Midbrain (tissue), 1 donor: ENCODE measurements at regions not wholly inside any gene's neighbourhood (a gene's known extent, or its start where the extent isn't known, plus 50 kb on each side); places are given as distances from the start of the nearest gene placed in this dataset.
"Not testable (repeated sequence)": the region's sequence is repeated elsewhere in the genome, so short reads cannot be mapped to it uniquely, and the experiment has no call there.

Source experiments
- DNase-seq: peaks from one replicate; lab custom pipeline; 2025; lab: John Stamatoyannopoulos, UW

DNA sequence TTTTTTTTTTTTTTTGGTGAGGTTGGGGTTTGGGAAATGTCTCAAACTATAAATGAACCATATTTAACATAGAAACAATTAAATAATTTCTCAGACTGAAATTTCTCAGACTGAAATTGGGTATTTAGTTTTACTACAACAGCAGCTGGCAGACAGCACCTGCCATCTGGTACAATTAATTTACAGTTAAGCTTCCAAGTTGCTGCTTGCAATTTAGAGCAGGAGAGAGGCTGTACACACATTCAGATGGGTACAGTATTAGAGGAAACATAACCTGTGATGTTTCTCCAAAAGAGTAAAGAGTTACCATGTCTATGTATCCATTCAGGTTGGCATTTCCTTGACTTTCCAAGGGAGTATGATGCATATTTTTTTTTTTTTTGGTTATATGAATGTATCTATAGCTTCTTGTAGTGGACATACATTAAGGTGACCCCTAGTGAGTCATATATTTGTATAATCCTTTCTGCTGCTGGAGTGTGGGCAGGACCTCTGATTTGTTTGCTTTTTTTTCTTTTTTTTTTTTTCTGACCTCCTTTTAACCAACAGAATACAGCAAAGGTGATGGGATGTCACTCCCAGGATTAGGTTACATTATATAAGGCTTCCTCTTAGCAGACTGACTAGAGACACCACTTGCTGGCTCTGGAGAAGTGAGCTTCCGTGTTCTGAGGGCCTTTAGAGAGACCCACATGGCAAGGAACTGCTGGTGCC is 201.7 kb downstream of the PTH2R start:
- no peak for DNase-seq

DNA sequence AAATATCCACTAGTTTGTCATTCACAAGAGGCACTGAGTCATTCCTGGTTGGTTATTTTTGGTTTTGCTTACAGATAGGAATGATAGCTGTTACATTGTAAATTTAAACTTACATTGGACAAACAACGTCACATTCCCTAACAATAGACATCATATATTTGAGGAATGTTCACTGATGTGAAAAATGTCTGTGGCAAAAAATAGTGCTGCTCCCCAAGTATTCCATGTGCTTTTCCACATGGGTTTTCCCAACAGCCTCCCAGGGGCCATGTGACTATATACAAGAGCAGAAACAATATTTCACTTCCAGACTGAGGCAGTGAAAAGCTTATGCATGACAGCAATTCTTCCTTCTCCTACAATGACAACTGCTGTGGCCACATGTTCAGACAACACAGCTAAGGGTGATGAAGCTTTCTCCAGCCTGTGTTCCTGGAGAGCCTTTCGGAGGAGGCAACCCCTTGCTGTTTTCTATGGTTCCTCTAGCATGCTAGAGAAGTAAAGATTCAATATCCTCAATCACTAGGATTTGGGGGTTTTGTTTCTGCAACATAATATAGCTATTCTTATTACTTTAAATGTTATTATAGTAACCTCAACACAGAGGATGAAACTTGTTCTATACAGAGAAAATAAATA is 202.7 kb downstream of the PTH2R start:
- DNase-seq = no peak

DNA sequence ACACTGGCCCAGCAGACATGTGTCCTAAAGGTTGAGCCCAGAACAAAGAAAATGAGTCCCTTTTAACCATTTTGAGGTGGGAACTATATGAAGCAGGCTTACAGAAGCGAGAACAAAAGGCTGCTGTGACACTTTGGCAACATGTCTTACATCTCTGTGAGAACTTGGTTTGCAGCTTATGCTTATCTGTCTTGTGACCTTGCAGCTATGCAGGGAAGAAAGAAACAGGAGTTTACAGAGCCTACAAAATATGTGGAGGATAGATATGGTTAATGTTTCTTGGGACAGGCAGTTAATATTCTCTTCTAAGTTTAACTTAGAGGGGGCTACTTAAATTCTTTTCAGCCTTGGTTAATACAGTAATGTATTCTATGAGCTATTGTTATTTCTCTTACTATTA is 209.1 kb downstream of the PTH2R start:
- not testable (repeated sequence) for DNase-seq

DNA sequence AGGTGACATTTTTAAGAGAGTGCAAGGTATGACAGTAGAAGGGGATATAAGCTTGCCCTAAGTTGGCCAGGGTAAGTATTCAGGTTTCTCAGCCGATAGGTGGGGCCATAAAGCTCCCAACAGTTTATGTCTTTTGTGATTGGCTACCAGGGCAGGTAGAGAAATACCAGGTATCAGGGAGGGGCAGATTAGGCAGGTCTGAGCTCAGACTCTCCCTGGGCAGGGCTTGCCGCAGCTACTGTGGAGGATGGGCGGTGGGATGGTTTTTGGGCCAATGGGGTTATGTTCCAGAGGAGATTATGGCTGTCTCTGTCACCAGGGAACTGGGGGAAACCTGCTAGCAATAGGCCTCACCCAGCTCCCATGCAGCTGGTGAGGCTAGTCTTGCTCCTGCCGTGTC is 211.6 kb downstream of the PTH2R start:
- DNase-seq = no peak

DNA sequence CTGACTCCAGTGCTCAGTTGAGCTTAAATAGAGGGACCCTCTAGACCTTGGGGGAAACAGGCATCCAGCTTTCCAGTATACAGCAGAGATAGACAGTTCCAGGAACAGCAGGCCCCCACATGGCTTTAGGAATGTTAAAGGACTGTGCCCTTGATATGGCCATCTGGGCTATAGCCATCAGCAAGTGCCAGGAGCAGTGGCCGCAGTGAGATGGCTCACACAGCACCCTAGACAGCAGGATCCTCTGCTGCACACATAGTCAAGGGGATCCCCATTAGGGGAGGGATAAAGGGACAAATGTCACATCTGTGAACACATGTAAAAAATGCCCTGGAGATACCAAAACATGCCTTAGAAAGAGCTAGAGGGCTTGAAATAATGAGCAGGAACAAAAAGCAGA is 213.4 kb downstream of the PTH2R start:
- DNase-seq = no peak

DNA sequence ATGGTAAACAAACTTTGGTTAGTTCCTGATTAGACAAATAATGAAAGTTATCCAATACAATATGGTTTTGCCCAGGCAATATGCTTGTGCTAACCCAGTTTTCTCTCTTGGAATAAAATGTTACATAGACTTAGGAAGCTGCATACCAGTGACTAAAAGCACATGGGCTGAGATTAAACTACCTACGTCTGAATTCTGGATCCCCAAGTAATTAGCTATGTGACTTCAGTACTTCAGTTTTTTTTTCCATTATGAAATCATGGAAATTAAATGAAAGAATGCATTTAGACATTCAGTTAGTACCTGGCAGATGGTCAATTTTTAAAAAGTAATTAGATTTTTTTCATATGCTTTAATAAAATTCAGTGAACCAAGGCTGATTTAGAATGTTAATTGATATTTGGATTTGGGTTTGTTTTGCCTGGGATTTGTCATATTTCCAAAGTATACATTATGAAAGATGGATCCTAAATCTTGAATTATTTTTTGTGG is 213.9 kb downstream of the PTH2R start:
- DNase-seq = no peak

DNA sequence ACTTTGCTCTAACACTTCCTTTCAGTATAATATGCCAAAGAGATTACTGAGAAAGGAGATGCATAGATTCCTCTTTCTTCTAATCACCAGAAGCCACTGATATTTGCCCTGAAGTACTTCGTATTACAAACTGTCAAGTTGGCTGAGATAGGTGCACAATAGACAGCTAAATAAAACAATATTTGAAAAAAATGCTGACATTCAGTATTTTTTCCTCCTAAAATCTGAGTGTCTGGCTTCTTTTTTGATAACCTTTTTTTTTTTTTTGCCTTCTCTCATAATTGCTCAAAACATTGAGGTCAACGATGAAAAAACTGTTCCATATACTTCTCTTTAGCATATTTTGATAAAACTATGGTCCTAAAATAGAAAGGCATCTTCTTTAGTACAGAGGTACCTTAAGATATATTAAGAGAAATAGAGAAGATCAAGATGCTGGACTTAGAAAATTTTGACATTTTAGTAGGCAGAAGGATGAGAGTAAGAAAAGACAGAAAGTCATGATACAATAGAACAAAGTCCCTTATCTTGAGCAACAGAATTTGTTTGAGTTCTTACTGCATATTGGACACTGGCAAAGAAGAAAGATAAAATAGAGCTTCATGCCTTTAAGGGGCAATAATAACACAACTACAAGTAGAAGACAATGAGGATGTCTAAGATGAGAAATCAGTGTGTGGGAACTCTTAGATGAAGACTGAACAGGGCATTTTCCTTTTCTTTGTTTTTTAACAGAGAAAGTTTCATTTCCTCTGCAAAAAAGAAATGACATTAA is 220.7 kb downstream of the PTH2R start:
- no peak for DNase-seq

DNA sequence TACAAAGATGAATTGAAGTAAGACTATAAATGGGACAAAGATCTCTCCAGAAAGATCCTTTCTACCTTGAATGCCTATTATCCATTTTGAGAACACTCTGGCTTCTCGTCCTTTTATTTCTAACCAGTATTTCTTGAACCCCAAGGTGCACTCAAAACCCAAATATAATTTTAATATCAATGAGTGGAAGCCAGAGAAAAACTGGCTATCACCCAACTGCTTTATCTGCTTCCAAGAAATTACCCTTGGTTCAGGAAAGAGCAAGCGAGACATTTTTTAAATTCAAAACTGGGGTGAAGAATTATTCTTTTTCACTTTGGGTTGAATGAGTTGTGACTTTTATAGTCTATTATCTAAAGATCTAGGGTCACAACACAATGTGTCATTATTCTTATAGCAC is 221.3 kb downstream of the PTH2R start:
- DNase-seq = no peak

DNA sequence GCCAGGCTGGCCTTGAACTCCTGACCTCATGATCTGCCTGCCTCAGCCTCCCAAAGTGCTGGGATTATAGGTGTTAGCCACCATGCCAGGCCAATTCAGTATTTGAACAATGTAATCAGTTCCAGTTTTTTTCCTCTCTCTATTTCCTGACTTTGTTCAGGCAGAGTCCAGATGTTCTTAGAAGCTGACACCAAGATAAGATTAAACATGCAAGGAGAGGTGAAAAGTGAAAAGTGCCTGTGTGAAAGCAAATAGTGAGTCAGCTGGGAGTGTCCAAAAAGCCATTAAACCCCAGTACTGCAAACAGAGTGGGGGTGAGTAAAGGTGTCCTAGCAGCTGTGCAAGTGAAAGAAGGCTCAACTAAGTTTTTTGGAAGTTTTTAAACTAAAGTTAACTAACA is 231.5 kb downstream of the PTH2R start:
- DNase-seq = no peak

DNA sequence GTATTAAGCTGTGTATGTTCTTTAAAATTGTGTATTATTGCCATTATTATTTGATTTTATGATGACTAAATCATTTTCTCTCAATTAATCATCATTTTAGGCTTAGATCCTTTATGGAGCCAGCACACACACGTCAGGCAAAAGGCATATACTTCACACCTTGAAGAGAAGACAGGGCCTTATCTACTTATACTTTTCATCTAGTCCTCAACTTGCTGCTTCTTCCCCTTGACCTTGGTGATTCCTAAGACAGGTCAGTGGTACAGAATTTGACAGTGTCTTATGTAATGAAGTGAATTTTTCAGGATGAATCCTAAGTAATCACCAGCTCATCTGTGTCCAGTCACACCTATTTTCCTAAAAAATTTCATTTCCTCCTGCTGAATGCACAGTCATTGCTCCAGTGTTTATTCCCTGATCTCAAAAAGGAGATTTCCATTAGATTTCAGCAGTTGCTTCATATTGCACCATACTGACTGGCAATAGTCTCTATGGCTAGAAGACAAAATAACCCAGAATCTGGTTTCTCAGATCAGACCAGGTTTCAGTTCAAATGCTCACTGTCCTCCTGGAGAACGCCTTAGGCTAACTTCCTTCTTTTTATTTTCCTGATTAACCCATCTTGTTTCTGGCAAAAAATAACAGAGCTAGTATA is 235.7 kb downstream of the PTH2R start:
- no peak for DNase-seq

DNA sequence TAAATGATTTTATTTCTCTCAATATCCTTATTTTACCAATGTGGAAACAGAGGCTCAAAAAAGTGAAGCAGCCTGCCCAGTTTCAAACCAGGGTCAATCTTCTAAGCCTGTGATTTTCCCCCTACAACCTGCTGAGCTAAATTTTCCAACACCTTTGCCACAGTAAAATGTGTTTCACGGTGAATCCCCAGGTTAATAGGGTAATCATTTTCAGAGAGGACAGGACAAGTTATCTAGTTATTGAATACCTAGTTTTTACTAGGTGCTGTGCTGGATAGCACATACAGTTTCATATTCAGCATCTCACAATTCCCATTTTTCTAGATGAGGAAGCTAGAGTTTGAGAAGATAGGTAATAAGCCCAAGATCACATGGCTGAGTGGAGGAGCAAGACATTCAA is 236.6 kb downstream of the PTH2R start:
- DNase-seq = no peak

DNA sequence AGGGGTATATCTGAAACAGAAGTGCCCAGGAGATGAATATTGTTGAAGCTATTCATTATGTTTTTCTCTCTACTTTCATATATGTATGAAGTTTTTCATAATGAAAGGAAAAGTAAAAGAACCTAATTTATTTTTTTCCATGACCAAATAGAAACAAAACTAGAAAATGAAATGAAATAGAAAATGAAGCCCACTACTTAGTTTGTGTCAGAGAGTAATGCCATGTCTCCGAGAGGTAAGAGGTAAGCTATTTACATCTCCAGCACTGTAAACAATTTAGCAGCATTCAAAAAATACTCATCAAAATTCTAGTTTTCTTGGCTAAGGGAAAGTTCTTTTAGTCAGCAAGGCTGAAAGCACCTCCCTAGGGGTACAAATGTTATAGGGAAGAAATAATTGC is 238.6 kb downstream of the PTH2R start:
- DNase-seq = no peak

DNA sequence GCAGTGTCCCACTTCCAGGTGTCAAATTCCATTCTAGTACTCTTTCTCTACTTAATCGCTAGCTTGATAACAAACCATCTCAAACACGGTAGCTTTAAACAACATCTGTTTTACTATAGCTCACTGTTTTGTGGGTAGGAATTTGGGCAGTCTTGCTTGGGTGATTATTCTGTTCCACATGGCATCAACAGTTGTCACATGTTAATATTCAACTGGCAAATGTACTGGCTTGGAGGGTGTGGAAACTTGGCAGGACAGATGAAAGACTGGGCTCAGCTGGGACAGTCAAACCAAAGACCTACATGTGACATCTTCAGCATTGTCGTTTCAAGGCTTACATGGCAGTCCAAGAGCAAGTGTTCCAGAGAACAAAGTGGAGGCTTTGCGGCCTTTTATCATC is 241.8 kb downstream of the PTH2R start:
- no peak for DNase-seq

DNA sequence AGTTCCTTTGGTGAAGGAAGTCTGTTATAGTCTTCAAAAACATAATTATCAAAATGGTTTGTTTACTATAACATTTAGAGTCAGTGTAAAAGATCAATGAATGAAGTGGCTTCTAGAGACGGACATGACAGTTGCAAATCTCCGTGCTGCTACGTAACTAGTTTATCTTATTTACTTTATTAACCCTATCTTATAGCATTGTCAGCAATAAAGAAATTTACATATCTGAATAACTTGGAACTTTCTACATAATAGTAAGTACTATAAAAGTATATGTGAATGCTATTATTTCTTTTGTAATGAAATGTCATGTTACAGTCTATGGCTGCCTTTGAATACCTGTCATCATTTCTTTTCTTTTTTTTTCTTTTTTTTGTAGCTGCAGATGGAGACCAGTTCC is 246.8 kb downstream of the PTH2R start:
- DNase-seq = no peak

DNA sequence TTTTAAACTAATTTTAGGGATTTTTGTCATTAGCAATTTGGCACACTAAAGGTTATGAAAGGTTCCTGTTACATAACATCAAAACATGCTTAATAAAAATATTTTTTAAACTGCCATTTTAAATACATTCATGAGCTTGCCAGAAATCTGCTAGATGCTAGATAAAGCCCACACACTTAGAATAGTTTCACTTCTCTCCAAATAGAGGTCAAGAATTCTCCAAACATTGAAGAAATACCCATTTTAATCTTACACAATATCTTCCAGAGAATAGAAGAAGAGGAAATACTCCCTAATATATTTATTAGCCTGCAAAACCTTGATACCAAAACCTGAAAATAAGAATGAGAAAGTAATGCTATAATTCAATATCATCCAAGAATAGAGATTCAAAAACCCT is 247.5 kb downstream of the PTH2R start:
- no peak for DNase-seq

DNA sequence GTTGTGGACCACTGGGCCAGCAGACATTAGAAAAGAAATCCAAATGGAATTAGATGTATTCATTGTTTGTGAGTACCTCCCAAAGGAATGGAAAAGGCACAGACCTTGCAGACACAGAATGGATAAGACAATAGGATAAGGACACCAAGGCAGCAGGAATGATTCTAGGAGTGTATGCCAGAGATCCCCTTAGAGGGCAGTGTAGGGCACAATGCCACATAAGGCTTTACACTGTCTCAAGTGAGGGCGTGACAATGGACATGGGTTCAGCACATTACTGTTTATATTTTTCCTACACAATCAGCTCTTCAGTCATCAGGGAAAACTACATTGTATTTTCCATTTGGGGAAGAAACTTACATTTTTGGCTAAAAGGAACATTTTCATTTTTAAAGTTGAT is 250.9 kb downstream of the PTH2R start:
- DNase-seq = no peak

DNA sequence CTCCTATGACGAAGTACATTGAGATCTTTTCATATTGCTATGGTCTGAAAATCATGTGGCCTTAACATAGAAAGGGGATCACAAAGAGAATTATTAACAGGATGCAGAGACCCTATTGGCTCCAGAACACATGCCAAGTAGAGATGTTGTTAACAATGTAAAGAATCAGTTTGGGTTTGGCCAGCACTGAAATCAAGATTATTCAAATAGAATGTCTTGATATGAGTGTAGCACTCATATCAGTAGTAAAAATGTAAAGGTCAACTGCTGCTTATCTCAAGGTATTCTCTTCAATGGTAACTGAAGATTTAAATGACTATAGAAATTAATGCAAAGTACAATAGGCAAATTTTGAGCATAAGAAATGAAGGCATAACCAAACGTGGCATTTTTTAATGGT is 262.8 kb downstream of the PTH2R start:
- no peak for DNase-seq

DNA sequence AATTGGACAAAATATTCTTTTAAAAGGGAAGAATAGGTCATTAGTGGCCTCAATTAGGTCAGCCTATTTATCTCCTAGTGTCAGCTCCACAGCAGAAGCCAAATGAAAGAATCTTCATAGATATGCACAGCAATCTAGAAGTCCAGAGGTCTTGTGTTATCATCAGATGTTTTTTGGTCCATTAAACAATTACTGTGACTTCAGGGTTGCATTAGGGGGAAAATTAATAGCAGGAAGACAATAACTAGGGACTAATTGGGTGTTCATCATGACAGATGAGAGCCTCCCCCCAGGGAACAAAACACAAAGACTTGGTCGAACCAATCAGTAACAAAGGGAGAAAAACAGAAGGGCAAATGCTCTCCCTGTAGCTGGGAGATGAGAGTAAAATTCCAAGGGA is 264.7 kb downstream of the PTH2R start:
- no peak for DNase-seq

DNA sequence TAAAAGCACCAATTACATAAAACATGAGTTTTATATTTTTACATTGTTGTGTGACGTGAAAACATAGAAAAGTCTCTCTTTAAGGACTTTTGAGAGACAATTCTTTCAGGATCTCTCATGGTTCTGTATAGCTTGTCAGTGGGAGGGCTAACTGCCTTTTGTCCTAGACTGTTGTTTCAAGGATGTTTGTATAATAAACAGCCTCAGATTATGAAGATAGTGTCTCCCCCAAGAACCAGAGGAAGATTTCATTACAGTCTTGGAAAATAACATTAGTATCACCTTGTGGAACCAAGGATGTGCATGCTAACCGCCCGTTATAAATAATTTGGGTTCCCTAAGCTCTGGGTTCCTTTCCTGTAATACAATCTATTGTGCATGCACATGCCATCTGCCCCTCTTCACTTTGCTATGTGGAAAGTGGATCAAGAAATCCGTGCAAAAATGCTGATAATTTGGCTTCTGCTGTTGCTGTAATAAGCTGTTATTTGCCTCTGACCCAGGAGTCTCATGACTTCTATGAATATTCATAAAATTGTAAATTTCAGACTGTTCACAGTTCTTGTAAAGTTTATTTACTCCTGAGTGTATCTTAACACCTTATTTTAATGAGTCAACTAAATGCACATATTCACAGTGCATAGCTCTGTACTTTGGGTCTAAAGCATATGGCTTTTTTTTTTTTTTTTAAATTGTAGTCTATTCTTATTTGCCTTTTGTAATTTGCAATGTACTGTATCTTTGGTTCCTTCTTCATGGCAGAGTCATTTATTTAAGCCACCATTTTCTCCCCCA is 265.5 kb downstream of the PTH2R start:
- DNase-seq = no peak

DNA sequence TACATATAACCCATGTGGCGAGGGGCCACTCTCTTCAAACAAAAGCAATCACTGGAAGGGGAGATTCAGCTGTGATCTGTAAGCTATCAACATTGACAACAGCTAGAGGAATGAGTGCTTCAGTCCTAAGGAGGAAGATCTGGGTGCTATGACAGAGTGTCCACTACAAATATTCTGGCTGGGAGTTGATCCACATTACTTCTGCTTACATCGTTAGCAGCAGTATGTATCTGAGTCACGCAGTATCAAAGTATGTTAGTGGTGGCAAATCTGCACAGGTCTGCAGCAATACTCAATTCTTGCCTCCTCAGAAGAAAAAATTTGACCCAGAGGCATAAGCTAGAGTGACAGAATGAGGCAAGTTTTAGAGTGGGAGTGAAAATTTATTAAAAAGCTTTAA is 267.0 kb downstream of the PTH2R start:
- no peak for DNase-seq

DNA sequence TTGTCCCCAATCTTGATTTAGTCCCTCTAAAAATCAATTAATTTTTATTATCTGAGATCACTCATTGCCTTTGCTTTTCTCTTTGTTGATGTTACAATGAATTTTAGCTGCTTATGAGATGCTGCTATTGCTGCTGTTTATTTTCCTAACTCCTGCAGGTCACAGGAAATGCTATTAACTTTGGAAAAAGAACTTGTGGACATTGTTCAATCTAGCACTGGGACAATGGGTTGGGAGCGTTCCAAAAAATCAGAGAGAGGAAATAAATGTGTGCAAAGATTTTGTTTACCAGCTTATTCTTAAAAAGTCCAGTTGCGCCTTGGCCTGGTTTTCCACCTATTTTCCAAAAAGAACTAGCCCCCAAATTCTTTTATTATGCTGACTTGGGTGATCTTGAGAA is 268.3 kb downstream of the PTH2R start:
- no peak for DNase-seq

DNA sequence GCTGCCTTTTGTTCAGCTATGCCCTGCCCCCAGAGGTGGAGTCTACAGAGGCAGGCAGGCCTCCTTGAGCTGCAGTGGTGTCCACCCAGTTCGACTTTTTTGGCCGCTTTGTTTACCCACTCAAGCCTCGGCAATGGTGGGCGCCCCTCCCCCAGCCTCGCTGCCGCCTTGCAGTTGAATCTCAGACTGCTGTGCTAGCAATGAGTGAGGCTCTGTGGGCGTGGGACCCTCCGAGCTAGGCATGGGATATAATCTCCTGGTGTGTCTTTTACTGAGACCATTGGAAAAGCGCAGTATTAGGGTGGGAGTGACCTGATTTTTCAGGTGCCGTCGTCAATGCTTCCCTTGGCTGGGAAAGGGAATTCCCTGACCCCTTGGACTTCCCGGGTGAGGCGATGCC is 279.3 kb downstream of the PTH2R start:
- DNase-seq = not testable (repeated sequence)
